OCI-LY7 (cell line): ENCODE measurements at regions not wholly inside any gene's neighbourhood (a gene's known extent, or its start where the extent isn't known, plus 50 kb on each side); places are given as distances from the start of the nearest gene placed in this dataset.

Experiments used
- BruUV-seq: library from RNA; stranded (reverse); fragments of 400-500 nt; replicated peaks from 2 replicates; lab custom pipeline; 2021; lab: Mats Ljungman, UMichigan
- CTCF ChIA-PET: fragments of 300-600 bp; sonication (Branson Sonifier 250); formaldehyde crosslinking; loops from one replicate; lab custom pipeline; 2022; ENCODE audit warnings: antibody characterized with exemption; ENCODE audit not compliant: unreplicated experiment; lab: Charles Lee
- POLR2A ChIA-PET: fragments of 300-600 bp; sonication (Branson Sonifier 250); formaldehyde crosslinking; loops from one replicate; lab custom pipeline; 2022; ENCODE audit warnings: antibody characterized with exemption; lab: Charles Lee
- DNase-seq: peaks from one replicate; pipeline ENCODE4 v3.0.0-alpha.2; 2015; ENCODE audit warnings: low spot score
- H2AFZ ChIP-seq: fragments of 200-600 bp; sonication (generic), shearing (Covaris generic); 2 replicates; pipeline ENCODE4 v1.6.1; 2014; ENCODE audit warnings: mild to moderate bottlenecking, antibody characterized with exemption, low read length, moderate library complexity
- H3K27ac ChIP-seq: fragments of 200-600 bp; sonication (generic); 2 replicates; pipeline ENCODE4 v1.5.1; 2014; ENCODE audit warnings: mixed run types, low read depth, mild to moderate bottlenecking, moderate library complexity, low read length, inconsistent platforms; ENCODE audit not compliant: poor library complexity, severe bottlenecking
- H3K36me3 ChIP-seq: fragments of 200-600 bp; sonication (generic); 2 replicates; pipeline ENCODE4 v1.6.1; 2014; ENCODE audit warnings: mild to moderate bottlenecking, antibody characterized with exemption, low read length, moderate library complexity, mixed read lengths; ENCODE audit not compliant: insufficient read depth
- H3K4me1 ChIP-seq: fragments of 200-600 bp; sonication (generic); 2 replicates; pipeline ENCODE4 v1.5.1; 2014; ENCODE audit warnings: mild to moderate bottlenecking, low read length; ENCODE audit not compliant: insufficient read depth, poor library complexity, severe bottlenecking
- H3K4me2 ChIP-seq: fragments of 200-600 bp; sonication (generic); 2 replicates; pipeline ENCODE4 v1.6.1; 2014; ENCODE audit warnings: mild to moderate bottlenecking, low read length
- H3K4me3 ChIP-seq: fragments of 200-600 bp; sonication (generic); 2 replicates; pipeline ENCODE4 v1.5.1; 2014; ENCODE audit warnings: mild to moderate bottlenecking, low read depth, low read length; ENCODE audit not compliant: poor library complexity, severe bottlenecking
- H3K79me2 ChIP-seq: fragments of 200-600 bp; sonication (generic); 2 replicates; pipeline ENCODE4 v1.6.1; 2016; ENCODE audit warnings: low read depth, mild to moderate bottlenecking, low read length, moderate library complexity, mixed read lengths; ENCODE audit not compliant: insufficient read depth
- H3K9me2 ChIP-seq: fragments of 200-600 bp; sonication (generic); 2 replicates; pipeline ENCODE4 v1.6.1; 2016; ENCODE audit warnings: mild to moderate bottlenecking, low read length, mixed read lengths; ENCODE audit not compliant: insufficient read depth
- H3K9me3 ChIP-seq: fragments of 200-600 bp; sonication (generic); 2 replicates; pipeline ENCODE4 v1.6.1; 2014; ENCODE audit warnings: mild to moderate bottlenecking, mixed run types, low read length, mixed read lengths
- H4K20me1 ChIP-seq: fragments of 200-600 bp; sonication (generic); 2 replicates; pipeline ENCODE4 v1.6.1; 2014; ENCODE audit warnings: mild to moderate bottlenecking, antibody characterized with exemption, low read length, moderate library complexity, mixed read lengths; ENCODE audit not compliant: insufficient read depth
- CTCF ChIP-seq: fragments of 200-600 bp; sonication (generic); conservative IDR thresholded peaks from 2 replicates; pipeline ENCODE4 v1.5.1; 2014; ENCODE audit warnings: mild to moderate bottlenecking, antibody characterized with exemption, low read length, moderate library complexity, mixed read lengths
- EZH2phosphoT487 ChIP-seq: fragments of 200-600 bp; sonication (generic); IDR thresholded peaks from 2 replicates; pipeline ENCODE4 v1.6.1; 2018; ENCODE audit warnings: low read depth, borderline replicate concordance, mild to moderate bottlenecking, mixed run types, antibody characterized with exemption, low read length, moderate library complexity, mixed read lengths
- intact Hi-C: fragments of 100-400 bp; cut with micrococcal nuclease; formaldehyde crosslinking; loops from one replicate; pipeline ENCODE4 v1.10.0; 2022; ENCODE audit not compliant: unreplicated experiment

GRCh38 chr6:62371453-62372210 lies 85.6 kb upstream of the KHDRBS2 start:
- no TSS peak for BruUV-seq
- Histone ChIP-seq H3K4me3 (no peak overlapping the region), H3K79me2 (no peaks in the 10 kb centered on the region), H3K9me2 (no peaks in the 10 kb centered on the region), H2AFZ (peak overlapping the region; percentile 34; the same call in 1 of the 2 replicates), H3K36me3 (no peaks in the 10 kb centered on the region), H3K27ac (no peak overlapping the region), H3K9me3 (no peaks in the 10 kb centered on the region), H3K4me1 (no peaks in the 10 kb centered on the region), H3K4me2 (no peak overlapping the region), H4K20me1 (no peaks in the 10 kb centered on the region)
- CTCF ChIA-PET: interaction anchor here (0.7 kb wide), 1 partner anchor 10 kb away, joined by 3 read pairs; no protein-coding TSS in a partner anchor
- no peak for DNase-seq
- intact Hi-C loops: no loop called here
- POLR2A ChIA-PET: interaction anchor here (1.4 to 2.5 kb wide), 4 partner anchors 8 to 106 kb away, joined by 4 to 8 read pairs (median 5); no protein-coding TSS in a partner anchor
- no peak for TF ChIP-seq CTCF

GRCh38 chr6:62367601-62368000 lies 81.6 kb upstream of the KHDRBS2 start:
- no peak overlapping the region for H3K4me2 ChIP-seq
- no peaks in the 10 kb centered on the region for H3K9me3 ChIP-seq
- ChIA-PET POLR2A (no interaction called here), CTCF (no interaction called here)
- H3K27ac ChIP-seq: no peak overlapping the region
- no peak overlapping the region for H2AFZ ChIP-seq
- BruUV-seq: no TSS peak
- no peaks in the 10 kb centered on the region for H3K79me2 ChIP-seq
- TF ChIP-seq EZH2phosphoT487 (no peak), CTCF (no peak)
- no peak for DNase-seq
- no peaks in the 10 kb centered on the region for H3K9me2 ChIP-seq
- no peaks in the 10 kb centered on the region for H3K36me3 ChIP-seq
- H3K4me3 ChIP-seq: no peak overlapping the region
- intact Hi-C loops: no loop called here
- H3K4me1 ChIP-seq: no peaks in the 10 kb centered on the region
- no peaks in the 10 kb centered on the region for H4K20me1 ChIP-seq

- Histone ChIP-seq H3K4me3 (no peak overlapping the region), H3K4me1 (no peaks in the 10 kb centered on the region), H3K4me2 (no peak overlapping the region), H3K36me3 (no peaks in the 10 kb centered on the region), H3K9me3 (no peaks in the 10 kb centered on the region), H2AFZ (no peak overlapping the region), H3K9me2 (no peaks in the 10 kb centered on the region), H3K27ac (no peak overlapping the region), H4K20me1 (no peaks in the 10 kb centered on the region), H3K79me2 (no peaks in the 10 kb centered on the region)
- DNase-seq: no peak
- no TSS peak for BruUV-seq
- CTCF ChIA-PET: interaction anchor here (0.7 kb wide), 1 partner anchor 10 kb away, joined by 3 read pairs; no protein-coding TSS in a partner anchor
- intact Hi-C loops: no loop called here
- POLR2A ChIA-PET: interaction anchor here (0.6 to 2.6 kb wide), 3 partner anchors 11 to 64 kb away, joined by 3 to 8 read pairs (median 4); no protein-coding TSS in a partner anchor
- TF ChIP-seq EZH2phosphoT487 (no peak), CTCF (no peak)
Observed at GRCh38 chr6:62362097-62362496, 76.1 kb upstream of the KHDRBS2 start.
